Type B pancreatic cell (in vitro differentiated cells): ENCODE measurements at regions not wholly inside any gene's neighbourhood (a gene's known extent, or its start where the extent isn't known, plus 50 kb on each side); places are given as distances from the start of the nearest gene placed in this dataset.

Experiments used
- DNase-seq: peaks from one replicate; pipeline ENCODE4 v3.0.0; 2021; ENCODE audit warnings: mixed read lengths; ENCODE audit not compliant: unreplicated experiment; ENCODE audit errors: extremely low spot score
- H3K27ac Mint-ChIP-seq: 2 replicates; pipeline ENCODE4 v1.8.0; 2021; ENCODE audit warnings: mild to moderate bottlenecking, mixed read lengths
- H3K27me3 Mint-ChIP-seq: 2 replicates; pipeline ENCODE4 v1.8.0; 2021; ENCODE audit warnings: mixed read lengths
- H3K36me3 Mint-ChIP-seq: 2 replicates; pipeline ENCODE4 v1.8.0; 2021; ENCODE audit warnings: mixed read lengths
- H3K4me1 Mint-ChIP-seq: one replicate; pipeline ENCODE4 v1.8.0; 2021; ENCODE audit warnings: mixed read lengths; ENCODE audit not compliant: unreplicated experiment
- H3K4me3 Mint-ChIP-seq: 2 replicates; pipeline ENCODE4 v1.8.0; 2021; ENCODE audit warnings: mild to moderate bottlenecking, mixed read lengths
- H3K9me3 Mint-ChIP-seq: 2 replicates; pipeline ENCODE4 v1.8.0; 2021; ENCODE audit warnings: mixed read lengths
- CTCF ChIP-seq: fragments of 200-600 bp; sonication (generic); conservative IDR thresholded peaks from 2 replicates; pipeline ENCODE4 v1.5.0; 2021; ENCODE audit warnings: antibody characterized with exemption, mild to moderate bottlenecking

GRCh38 chr9:89839952-89840351 lies 235.1 kb downstream of the GADD45G start:
- H3K9me3 Mint-ChIP-seq, result peaks cover 5% of the 10 kb centered on the region
- H3K27me3 Mint-ChIP-seq, result peaks cover 6% of the 10 kb centered on the region
- H3K36me3 Mint-ChIP-seq, result no peaks in the 10 kb centered on the region
- TF ChIP-seq CTCF, result no peak
- no peak overlapping the region for H3K4me3 Mint-ChIP-seq
- DNase-seq, result no peak
- peaks cover 32% of the 10 kb centered on the region for H3K4me1 Mint-ChIP-seq
- no peak overlapping the region for H3K27ac Mint-ChIP-seq

GRCh38 chr9:89841456-89841855 lies 236.6 kb downstream of the GADD45G start:
- peaks cover 29% of the 10 kb centered on the region for H3K4me1 Mint-ChIP-seq
- TF ChIP-seq CTCF, result no peak
- H3K36me3 Mint-ChIP-seq, result no peaks in the 10 kb centered on the region
- H3K9me3 Mint-ChIP-seq, result peaks cover 5% of the 10 kb centered on the region
- H3K4me3 Mint-ChIP-seq, result no peak overlapping the region
- H3K27me3 Mint-ChIP-seq, result peaks cover 6% of the 10 kb centered on the region
- DNase-seq, result no peak
- H3K27ac Mint-ChIP-seq, result peak overlapping the region; percentile 27

GRCh38 chr9:89842267-89842768 lies 237.5 kb downstream of the GADD45G start:
- H3K27me3 Mint-ChIP-seq, result peaks cover 6% of the 10 kb centered on the region
- H3K4me1 Mint-ChIP-seq, result peaks cover 26% of the 10 kb centered on the region
- DNase-seq, result no peak
- peak overlapping the region; percentile 27 for H3K27ac Mint-ChIP-seq
- no peak for TF ChIP-seq CTCF
- H3K4me3 Mint-ChIP-seq, result no peak overlapping the region
- peaks cover 5% of the 10 kb centered on the region for H3K9me3 Mint-ChIP-seq
- no peaks in the 10 kb centered on the region for H3K36me3 Mint-ChIP-seq

GRCh38 chr9:89843074-89843473 lies 238.3 kb downstream of the GADD45G start:
- Mint-ChIP-seq H3K27me3 (peaks cover 6% of the 10 kb centered on the region), H3K4me1 (peaks cover 25% of the 10 kb centered on the region), H3K9me3 (peaks cover 5% of the 10 kb centered on the region), H3K4me3 (no peak overlapping the region), H3K27ac (no peak overlapping the region), H3K36me3 (no peaks in the 10 kb centered on the region)
- DNase-seq, result no peak
- TF ChIP-seq CTCF, result no peak

GRCh38 chr9:89843591-89843990 lies 238.8 kb downstream of the GADD45G start:
- H3K27ac Mint-ChIP-seq, result peak overlapping the region; percentile 49
- no peak overlapping the region for H3K4me3 Mint-ChIP-seq
- H3K9me3 Mint-ChIP-seq, result peaks cover 5% of the 10 kb centered on the region
- H3K4me1 Mint-ChIP-seq, result peaks cover 25% of the 10 kb centered on the region
- no peak for TF ChIP-seq CTCF
- peaks cover 6% of the 10 kb centered on the region for H3K27me3 Mint-ChIP-seq
- H3K36me3 Mint-ChIP-seq, result no peaks in the 10 kb centered on the region
- DNase-seq, result no peak

GRCh38 chr9:89844075-89844474 lies 239.3 kb downstream of the GADD45G start:
- Mint-ChIP-seq H3K4me3 (no peak overlapping the region), H3K27ac (peak overlapping the region; percentile 49), H3K36me3 (no peaks in the 10 kb centered on the region), H3K9me3 (peaks cover 5% of the 10 kb centered on the region), H3K27me3 (peaks cover 6% of the 10 kb centered on the region), H3K4me1 (peaks cover 23% of the 10 kb centered on the region)
- no peak for DNase-seq
- TF ChIP-seq CTCF, result no peak
